DND-41 (cell line): ENCODE measurements at regions not wholly inside any gene's neighbourhood (a gene's known extent, or its start where the extent isn't known, plus 50 kb on each side); places are given as distances from the start of the nearest gene placed in this dataset.

Source experiments
- CTCF ChIP-seq: IDR thresholded peaks from 2 replicates; pipeline ENCODE4 v1.5.1; 2012; ENCODE audit warnings: borderline replicate concordance, low read length, moderate library complexity, mild to moderate bottlenecking; ENCODE audit not compliant: poor library complexity, severe bottlenecking; ENCODE audit errors: extremely low read depth
- EZH2 ChIP-seq: IDR thresholded peaks from 3 replicates; pipeline ENCODE4 v1.6.1; 2012; ENCODE audit warnings: borderline replicate concordance, low read depth, mild to moderate bottlenecking, moderate library complexity, low read length, inconsistent platforms; ENCODE audit not compliant: severe bottlenecking

- no peak for TF ChIP-seq EZH2
- TF ChIP-seq CTCF, result no peak
Observed at GRCh38 chr4:187883836-187884475, 111.6 kb upstream of the ZFP42 start.
